ENCODE measurements at regions not wholly inside any gene's neighbourhood (a gene's known extent, or its start where the extent isn't known, plus 50 kb on each side); places are given as distances from the start of the nearest gene placed in this dataset.

- peaks cover 19% of the 10 kb centered on the region for H3K4me1 ChIP-seq (ENCODE audit: control insufficient read depth, insufficient read depth, low read length)
- H3K9me3 ChIP-seq (ENCODE audit: control insufficient read depth, low read depth, low read length), result no peaks in the 10 kb centered on the region
- DNase-seq, result no peak
- no peak overlapping the region for H3K27ac ChIP-seq (ENCODE audit: low read length)
- no peak overlapping the region for H3K4me3 ChIP-seq (ENCODE audit: low read length)
- no peaks in the 10 kb centered on the region for H3K27me3 ChIP-seq (ENCODE audit: control insufficient read depth, insufficient read depth, low read length)
- no peaks in the 10 kb centered on the region for H3K36me3 ChIP-seq (ENCODE audit: control insufficient read depth, insufficient read depth, low read length)
- no CpG with 5 or more reads among the region's 9 CpGs for WGBS (ENCODE audit: insufficient coverage, low lambda C conversion rate)
Measured at GRCh38 chr11:71341596-71341995, 89.2 kb upstream of the SHANK2 start.

- H3K4me1 ChIP-seq (ENCODE audit: control insufficient read depth, insufficient read depth, low read length), result peaks cover 19% of the 10 kb centered on the region
- no peaks in the 10 kb centered on the region for H3K27me3 ChIP-seq (ENCODE audit: control insufficient read depth, insufficient read depth, low read length)
- H3K9me3 ChIP-seq (ENCODE audit: control insufficient read depth, low read depth, low read length), result no peaks in the 10 kb centered on the region
- H3K4me3 ChIP-seq (ENCODE audit: low read length), result no peak overlapping the region
- H3K36me3 ChIP-seq (ENCODE audit: control insufficient read depth, insufficient read depth, low read length), result no peaks in the 10 kb centered on the region
- H3K27ac ChIP-seq (ENCODE audit: low read length), result no peak overlapping the region
- 100% methylated on average over 2 of the region's 8 CpGs for WGBS (ENCODE audit: insufficient coverage, low lambda C conversion rate)
- DNase-seq, result no peak
Measured at GRCh38 chr11:71341173-71341572, 88.8 kb upstream of the SHANK2 start.

GRCh38 chr11:71340086-71340606 lies 87.8 kb upstream of the SHANK2 start:
- Histone ChIP-seq H3K9me3 (ENCODE audit: control insufficient read depth, low read depth, low read length) (no peaks in the 10 kb centered on the region), H3K4me1 (ENCODE audit: control insufficient read depth, insufficient read depth, low read length) (peaks cover 19% of the 10 kb centered on the region), H3K4me3 (ENCODE audit: low read length) (no peak overlapping the region), H3K27ac (ENCODE audit: low read length) (peak overlapping the region; percentile 13), H3K27me3 (ENCODE audit: control insufficient read depth, insufficient read depth, low read length) (no peaks in the 10 kb centered on the region), H3K36me3 (ENCODE audit: control insufficient read depth, insufficient read depth, low read length) (no peaks in the 10 kb centered on the region)
- peak; percentile 48 to 61 for DNase-seq
- whole genome bisulfite sequencing (ENCODE audit: insufficient coverage, low lambda C conversion rate), result no CpG with 5 or more reads among the region's 12 CpGs

- no CpG with 5 or more reads among the region's 14 CpGs for WGBS (ENCODE audit: insufficient coverage, low lambda C conversion rate)
- H3K4me1 ChIP-seq (ENCODE audit: control insufficient read depth, insufficient read depth, low read length), result peaks cover 19% of the 10 kb centered on the region
- no peak overlapping the region for H3K4me3 ChIP-seq (ENCODE audit: low read length)
- no peaks in the 10 kb centered on the region for H3K36me3 ChIP-seq (ENCODE audit: control insufficient read depth, insufficient read depth, low read length)
- H3K27ac ChIP-seq (ENCODE audit: low read length), result peak overlapping the region; percentile 4
- no peaks in the 10 kb centered on the region for H3K9me3 ChIP-seq (ENCODE audit: control insufficient read depth, low read depth, low read length)
- H3K27me3 ChIP-seq (ENCODE audit: control insufficient read depth, insufficient read depth, low read length), result no peaks in the 10 kb centered on the region
- peak in 1 of 2 donors; percentile 26 for DNase-seq
Measured at GRCh38 chr11:71339396-71339881, 87.1 kb upstream of the SHANK2 start.

- Histone ChIP-seq H3K36me3 (ENCODE audit: control insufficient read depth, insufficient read depth, low read length) (no peaks in the 10 kb centered on the region), H3K27me3 (ENCODE audit: control insufficient read depth, insufficient read depth, low read length) (no peaks in the 10 kb centered on the region), H3K9me3 (ENCODE audit: control insufficient read depth, low read depth, low read length) (no peaks in the 10 kb centered on the region), H3K4me3 (ENCODE audit: low read length) (no peak overlapping the region), H3K4me1 (ENCODE audit: control insufficient read depth, insufficient read depth, low read length) (peaks cover 19% of the 10 kb centered on the region), H3K27ac (ENCODE audit: low read length) (peak overlapping the region; percentile 4)
- 100% methylated on average over 1 of the region's 12 CpGs for WGBS (ENCODE audit: insufficient coverage, low lambda C conversion rate)
- DNase-seq, result peak; percentile 6 to 26
Measured at GRCh38 chr11:71338801-71339395, 86.5 kb upstream of the SHANK2 start.

GRCh38 chr11:71336996-71337754 lies 84.8 kb upstream of the SHANK2 start:
- Histone ChIP-seq H3K27ac (ENCODE audit: low read length) (no peak overlapping the region), H3K4me3 (ENCODE audit: low read length) (no peak overlapping the region), H3K27me3 (ENCODE audit: control insufficient read depth, insufficient read depth, low read length) (no peaks in the 10 kb centered on the region), H3K9me3 (ENCODE audit: control insufficient read depth, low read depth, low read length) (peaks cover 3% of the 10 kb centered on the region), H3K36me3 (ENCODE audit: control insufficient read depth, insufficient read depth, low read length) (no peaks in the 10 kb centered on the region), H3K4me1 (ENCODE audit: control insufficient read depth, insufficient read depth, low read length) (peaks cover 13% of the 10 kb centered on the region)
- peak in 1 of 2 donors; percentile 17 for DNase-seq
- no CpG with 5 or more reads among the region's 12 CpGs for WGBS (ENCODE audit: insufficient coverage, low lambda C conversion rate)

GRCh38 chr11:71336176-71336995 lies 84.0 kb upstream of the SHANK2 start:
- DNase-seq, result no peak
- no peak overlapping the region for H3K4me3 ChIP-seq (ENCODE audit: low read length)
- no peaks in the 10 kb centered on the region for H3K27me3 ChIP-seq (ENCODE audit: control insufficient read depth, insufficient read depth, low read length)
- WGBS (ENCODE audit: insufficient coverage, low lambda C conversion rate), result no CpG with 5 or more reads among the region's 9 CpGs
- no peak overlapping the region for H3K27ac ChIP-seq (ENCODE audit: low read length)
- H3K36me3 ChIP-seq (ENCODE audit: control insufficient read depth, insufficient read depth, low read length), result no peaks in the 10 kb centered on the region
- peaks cover 13% of the 10 kb centered on the region for H3K4me1 ChIP-seq (ENCODE audit: control insufficient read depth, insufficient read depth, low read length)
- H3K9me3 ChIP-seq (ENCODE audit: control insufficient read depth, low read depth, low read length), result peaks cover 3% of the 10 kb centered on the region

GRCh38 chr11:71335371-71335770 lies 83.0 kb upstream of the SHANK2 start:
- H3K4me1 ChIP-seq (ENCODE audit: control insufficient read depth, insufficient read depth, low read length), result peaks cover 10% of the 10 kb centered on the region
- whole genome bisulfite sequencing (ENCODE audit: insufficient coverage, low lambda C conversion rate), result no CpG with 5 or more reads among the region's 1 CpG
- H3K27me3 ChIP-seq (ENCODE audit: control insufficient read depth, insufficient read depth, low read length), result no peaks in the 10 kb centered on the region
- H3K4me3 ChIP-seq (ENCODE audit: low read length), result no peak overlapping the region
- DNase-seq, result no peak
- H3K9me3 ChIP-seq (ENCODE audit: control insufficient read depth, low read depth, low read length), result peaks cover 3% of the 10 kb centered on the region
- H3K36me3 ChIP-seq (ENCODE audit: control insufficient read depth, insufficient read depth, low read length), result no peaks in the 10 kb centered on the region
- no peak overlapping the region for H3K27ac ChIP-seq (ENCODE audit: low read length)

- Histone ChIP-seq H3K36me3 (ENCODE audit: control insufficient read depth, insufficient read depth, low read length) (no peaks in the 10 kb centered on the region), H3K27ac (ENCODE audit: low read length) (no peak overlapping the region), H3K27me3 (ENCODE audit: control insufficient read depth, insufficient read depth, low read length) (no peaks in the 10 kb centered on the region), H3K4me3 (ENCODE audit: low read length) (no peak overlapping the region), H3K9me3 (ENCODE audit: control insufficient read depth, low read depth, low read length) (peaks cover 3% of the 10 kb centered on the region), H3K4me1 (ENCODE audit: control insufficient read depth, insufficient read depth, low read length) (no peaks in the 10 kb centered on the region)
- WGBS (ENCODE audit: insufficient coverage, low lambda C conversion rate), result no CpG with 5 or more reads among the region's 1 CpG
- no peak for DNase-seq
Measured at GRCh38 chr11:71334191-71334590, 81.8 kb upstream of the SHANK2 start.

- Histone ChIP-seq H3K27ac (ENCODE audit: low read length) (no peak overlapping the region), H3K9me3 (ENCODE audit: control insufficient read depth, low read depth, low read length) (peaks cover 3% of the 10 kb centered on the region), H3K27me3 (ENCODE audit: control insufficient read depth, insufficient read depth, low read length) (no peaks in the 10 kb centered on the region), H3K4me1 (ENCODE audit: control insufficient read depth, insufficient read depth, low read length) (no peaks in the 10 kb centered on the region), H3K36me3 (ENCODE audit: control insufficient read depth, insufficient read depth, low read length) (no peaks in the 10 kb centered on the region), H3K4me3 (ENCODE audit: low read length) (no peak overlapping the region)
- no peak for DNase-seq
- WGBS (ENCODE audit: insufficient coverage, low lambda C conversion rate), result no CpG with 5 or more reads among the region's 6 CpGs
Measured at GRCh38 chr11:71333473-71333872, 81.1 kb upstream of the SHANK2 start.

Data from large intestine (tissue), 3 donors.